Prostate gland (tissue), 2 donors: ENCODE measurements at regions not wholly inside any gene's neighbourhood (a gene's known extent, or its start where the extent isn't known, plus 50 kb on each side); places are given as distances from the start of the nearest gene placed in this dataset.

Source experiments
- DNase-seq: peaks from one replicate; pipeline ENCODE4 v3.0.0-alpha.2; 2019; ENCODE audit warnings: low spot score
- H3K27ac ChIP-seq, 2 donors: fragments of 200-600 bp; sonication (generic); 2 replicates each; pipeline ENCODE4 v1.5.1; 2017 to 2019
- H3K27me3 ChIP-seq: fragments of 200-600 bp; sonication (generic); replicated peaks from 2 replicates; pipeline ENCODE4 v1.5.1; 2019; ENCODE audit not compliant: insufficient read depth
- H3K36me3 ChIP-seq, 2 donors: fragments of 200-600 bp; sonication (generic); 1 replicate in 1 of 2; 2 replicates in 1 of 2; pipeline versions ENCODE4 v1.5.1 to v1.8.1; 2017 to 2019
- H3K4me1 ChIP-seq: fragments of 200-600 bp; sonication (generic); replicated peaks from 2 replicates; pipeline ENCODE4 v1.5.1; 2019
- H3K4me3 ChIP-seq, 2 donors: fragments of 200-600 bp; sonication (generic); 2 replicates each; pipeline ENCODE4 v1.5.1; 2017 to 2019
- H3K9me3 ChIP-seq: fragments of 200-600 bp; sonication (generic); 2 replicates; pipeline ENCODE4 v1.5.1; 2017
- POLR2A ChIP-seq: fragments of 450-650 bp; IDR thresholded peaks from one replicate; pipeline ENCODE4 v1.6.1; 2016; ENCODE audit warnings: antibody characterized with exemption, mild to moderate bottlenecking
- POLR2AphosphoS5 ChIP-seq: sonication (generic); formaldehyde crosslinking; IDR thresholded peaks from one replicate; pipeline ENCODE4 v1.6.1; 2017; ENCODE audit warnings: antibody characterized with exemption
- WGBS: methylation state at CpG from one replicate; pipeline ENCODE4 v1.1.5; 2018; 5-methylcytosine and 5-hydroxymethylcytosine counted together
- intact Hi-C: fragments of 100-400 bp; cut with DNase I; formaldehyde crosslinking; loops from one replicate; pipeline ENCODE4 v1.14.2; 2022
- TF ChIP-seq, protein P1 (sequence below), 4 experiments: fragments of 200-600 bp in 2 of 4; fragments of 450-650 bp in 2 of 4; sonication (generic) in 2 of 4; IDR thresholded peaks; 1 replicate in 3 of 4; 2 replicates in 1 of 4; pipeline ENCODE4 v1.5.1; 2016 to 2019; ENCODE audit warnings: antibody characterized with exemption in 4 of 4, mild to moderate bottlenecking in 2 of 4, moderate library complexity in 2 of 4

DNA sequence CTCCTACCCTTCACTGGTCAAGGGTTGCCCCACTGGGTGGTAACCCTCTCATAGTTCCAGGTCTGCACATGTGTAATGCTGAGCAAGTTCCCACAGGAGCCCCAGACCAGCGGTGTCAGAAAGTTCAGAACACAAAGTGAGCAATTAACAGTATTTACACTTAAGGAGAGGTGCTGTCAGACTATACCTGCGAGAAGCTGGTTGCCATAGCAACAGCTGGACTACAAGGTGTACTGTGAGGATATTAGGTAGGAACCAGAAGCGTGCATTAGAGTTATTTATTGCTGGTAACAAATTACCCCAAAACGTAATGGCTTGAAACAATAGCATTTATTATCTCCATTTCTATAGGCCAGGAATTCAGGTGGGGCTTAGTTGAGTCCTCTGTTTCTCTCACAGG is 317.0 kb upstream of the RPS23 start:
- Histone ChIP-seq H3K4me1 (no peaks in the 10 kb centered on the region), H3K36me3 (no peaks in the 10 kb centered on the region), H3K27ac (no peak overlapping the region), H3K27me3 (no peaks in the 10 kb centered on the region), H3K4me3 (no peak overlapping the region), H3K9me3 (no peaks in the 10 kb centered on the region)
- DNase-seq: no peak
- TF ChIP-seq, protein P1, sequence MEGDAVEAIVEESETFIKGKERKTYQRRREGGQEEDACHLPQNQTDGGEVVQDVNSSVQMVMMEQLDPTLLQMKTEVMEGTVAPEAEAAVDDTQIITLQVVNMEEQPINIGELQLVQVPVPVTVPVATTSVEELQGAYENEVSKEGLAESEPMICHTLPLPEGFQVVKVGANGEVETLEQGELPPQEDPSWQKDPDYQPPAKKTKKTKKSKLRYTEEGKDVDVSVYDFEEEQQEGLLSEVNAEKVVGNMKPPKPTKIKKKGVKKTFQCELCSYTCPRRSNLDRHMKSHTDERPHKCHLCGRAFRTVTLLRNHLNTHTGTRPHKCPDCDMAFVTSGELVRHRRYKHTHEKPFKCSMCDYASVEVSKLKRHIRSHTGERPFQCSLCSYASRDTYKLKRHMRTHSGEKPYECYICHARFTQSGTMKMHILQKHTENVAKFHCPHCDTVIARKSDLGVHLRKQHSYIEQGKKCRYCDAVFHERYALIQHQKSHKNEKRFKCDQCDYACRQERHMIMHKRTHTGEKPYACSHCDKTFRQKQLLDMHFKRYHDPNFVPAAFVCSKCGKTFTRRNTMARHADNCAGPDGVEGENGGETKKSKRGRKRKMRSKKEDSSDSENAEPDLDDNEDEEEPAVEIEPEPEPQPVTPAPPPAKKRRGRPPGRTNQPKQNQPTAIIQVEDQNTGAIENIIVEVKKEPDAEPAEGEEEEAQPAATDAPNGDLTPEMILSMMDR (IDR thresholded peaks at IDR 0.05): no peak
- TF ChIP-seq POLR2A (no peak), POLR2AphosphoS5 (no peak)
- WGBS: 84% methylated on average over 4 of the region's 4 CpGs
- intact Hi-C loops: no loop called here

DNA sequence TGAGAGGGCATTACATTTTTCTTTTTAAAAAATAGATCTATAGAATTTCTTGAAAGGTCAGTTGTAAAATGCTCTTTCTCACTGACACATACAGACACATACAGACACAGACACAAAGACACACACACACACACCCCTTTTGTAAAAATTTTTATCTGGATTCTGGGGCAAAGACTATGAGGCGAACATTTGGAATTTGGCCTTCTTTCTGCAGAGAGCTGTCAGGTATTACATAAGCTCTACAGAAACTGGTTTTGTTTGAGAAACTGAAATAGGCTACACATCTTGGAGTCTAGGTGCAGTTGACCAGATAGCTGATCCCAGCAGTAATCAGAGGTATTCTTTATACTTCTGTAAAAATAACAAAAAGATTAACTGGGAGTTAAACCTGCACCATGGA is 315.9 kb upstream of the RPS23 start:
- WGBS: 74% methylated on average over 1 of the region's 1 CpG
- TF ChIP-seq, protein P1 (IDR thresholded peaks at IDR 0.05): no peak
- no peak overlapping the region for H3K4me3 ChIP-seq
- no peaks in the 10 kb centered on the region for H3K4me1 ChIP-seq
- H3K9me3 ChIP-seq: no peaks in the 10 kb centered on the region
- no peak overlapping the region for H3K27ac ChIP-seq
- H3K36me3 ChIP-seq: no peaks in the 10 kb centered on the region
- DNase-seq: no peak
- no peaks in the 10 kb centered on the region for H3K27me3 ChIP-seq
- intact Hi-C loops: no loop called here

DNA sequence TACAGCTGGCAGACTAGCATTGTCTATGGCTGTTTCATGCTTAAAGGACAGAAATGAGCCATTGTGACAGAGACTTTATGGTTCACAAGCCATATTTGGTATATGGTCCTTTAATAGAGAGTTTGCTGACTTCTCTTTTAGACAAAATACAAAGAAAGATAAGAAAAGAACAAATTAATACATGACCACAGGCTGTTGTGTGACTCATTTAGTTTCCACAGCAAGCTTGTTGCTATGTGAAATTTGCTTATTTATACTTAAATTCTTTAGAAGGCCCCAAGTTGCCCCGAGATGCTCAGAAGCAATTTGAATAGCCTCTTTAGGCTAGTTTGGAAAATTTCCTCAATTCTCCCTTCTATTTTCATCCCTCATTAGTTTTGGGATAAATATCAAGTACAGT is 315.3 kb upstream of the RPS23 start:
- 60% methylated on average over 1 of the region's 1 CpG for WGBS
- intact Hi-C loops: no loop called here
- no peak for DNase-seq
- Histone ChIP-seq H3K36me3 (no peaks in the 10 kb centered on the region), H3K27ac (no peak overlapping the region), H3K9me3 (no peaks in the 10 kb centered on the region), H3K27me3 (no peaks in the 10 kb centered on the region), H3K4me3 (no peak overlapping the region), H3K4me1 (no peaks in the 10 kb centered on the region)
- no peak for TF ChIP-seq POLR2AphosphoS5
- TF ChIP-seq, protein P1 (IDR thresholded peaks at IDR 0.05): no peak
- TF ChIP-seq POLR2A: no peak

DNA sequence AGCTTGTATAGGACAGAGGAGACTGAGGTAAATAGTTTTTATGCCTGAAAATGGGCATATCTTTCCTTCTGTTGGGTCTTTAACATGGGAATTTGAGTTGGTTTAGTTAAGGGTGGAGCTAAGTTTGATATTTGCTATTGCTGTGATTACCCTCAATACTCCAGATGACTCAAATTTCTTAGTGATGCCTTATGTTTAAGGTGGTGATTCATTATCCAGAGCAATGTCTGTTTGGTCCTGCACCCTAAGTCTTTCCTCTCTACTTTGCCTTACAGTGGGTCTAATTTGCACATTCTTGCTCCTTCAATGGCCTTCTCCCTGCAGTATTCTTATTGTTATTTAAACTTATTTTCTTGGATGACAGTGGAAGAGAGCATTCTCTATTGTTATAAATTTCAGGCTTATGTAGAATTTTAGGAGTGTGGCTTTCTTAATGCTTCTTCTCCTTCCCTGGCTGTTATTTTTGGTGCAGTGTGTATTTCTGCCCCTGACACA is 312.9 kb upstream of the RPS23 start:
- Histone ChIP-seq H3K4me1 (no peaks in the 10 kb centered on the region), H3K4me3 (no peak overlapping the region), H3K36me3 (no peaks in the 10 kb centered on the region), H3K27ac (no peak overlapping the region), H3K9me3 (no peaks in the 10 kb centered on the region), H3K27me3 (no peaks in the 10 kb centered on the region)
- intact Hi-C loops: no loop called here
- DNase-seq: no peak
- TF ChIP-seq POLR2AphosphoS5: no peak

DNA sequence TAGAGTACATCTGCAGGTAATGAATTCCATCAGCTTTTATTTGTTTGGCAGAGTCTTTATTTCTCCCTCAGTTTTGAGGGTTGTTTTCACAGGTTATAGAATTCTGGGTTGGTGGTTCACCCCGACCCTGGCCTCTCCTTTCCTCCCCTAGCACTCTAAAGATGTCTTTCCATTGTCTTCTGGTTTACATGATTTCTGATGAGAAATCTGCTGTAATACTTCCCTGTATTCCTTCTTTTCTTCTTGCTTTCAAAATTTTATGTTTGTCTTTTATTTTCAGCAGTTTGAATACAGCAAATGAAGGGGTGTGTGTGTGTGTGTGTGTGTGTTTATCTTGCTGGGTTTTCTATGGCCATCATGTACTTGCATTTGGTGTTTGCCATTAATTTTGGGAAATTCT is 312.0 kb upstream of the RPS23 start:
- intact Hi-C loops: no loop called here
- 83% methylated on average over 1 of the region's 1 CpG for WGBS
- no peaks in the 10 kb centered on the region for H3K27me3 ChIP-seq

More for the DNA sequence above, 312.0 kb upstream of the RPS23 start:
- TF ChIP-seq, protein P1 (IDR thresholded peaks at IDR 0.05): no peak
- TF ChIP-seq POLR2AphosphoS5 (no peak), POLR2A (no peak)
- no peak overlapping the region for H3K27ac ChIP-seq
- no peaks in the 10 kb centered on the region for H3K4me1 ChIP-seq
- H3K9me3 ChIP-seq: no peaks in the 10 kb centered on the region
- no peaks in the 10 kb centered on the region for H3K36me3 ChIP-seq
- H3K4me3 ChIP-seq: no peak overlapping the region
- no peak for DNase-seq
